ENCODE measurements at regions not wholly inside any gene's neighbourhood (a gene's known extent, or its start where the extent isn't known, plus 50 kb on each side); places are given as distances from the start of the nearest gene placed in this dataset.

GRCh38 chr6:91580635-91581034, 993.8 kb upstream of the MAP3K7 start:
- H3K4me3 ChIP-seq (ENCODE audit: low read depth, low read length), result no peak overlapping the region
- no peak for TF ChIP-seq POLR2A (IDR thresholded peaks at IDR 0.05; ENCODE audit: extremely low read depth, insufficient read length)
- TF ChIP-seq CTCF (IDR thresholded peaks at IDR 0.05; ENCODE audit: low read depth, low read length), result no peak
- no peak for TF ChIP-seq MAX (IDR thresholded peaks at IDR 0.05; ENCODE audit: low read depth, low read length)
- no peak for TF ChIP-seq MYC (IDR thresholded peaks at IDR 0.05; ENCODE audit: low read depth, low read length)
- no peak for DNase-seq (ENCODE audit: low read depth)

GRCh38 chr6:91575032-91575431, 988.2 kb upstream of the MAP3K7 start:
- no peak for TF ChIP-seq MYC (IDR thresholded peaks at IDR 0.05; ENCODE audit: low read depth, low read length)
- no peak for TF ChIP-seq POLR2A (IDR thresholded peaks at IDR 0.05; ENCODE audit: extremely low read depth, insufficient read length)
- TF ChIP-seq CTCF (IDR thresholded peaks at IDR 0.05; ENCODE audit: low read depth, low read length), result no peak
- TF ChIP-seq MAX (IDR thresholded peaks at IDR 0.05; ENCODE audit: low read depth, low read length), result no peak
- H3K4me3 ChIP-seq (ENCODE audit: low read depth, low read length), result no peak overlapping the region
- DNase-seq (ENCODE audit: low read depth), result no peak

- no peak for TF ChIP-seq POLR2A (IDR thresholded peaks at IDR 0.05; ENCODE audit: extremely low read depth, insufficient read length)
- no peak for TF ChIP-seq CTCF (IDR thresholded peaks at IDR 0.05; ENCODE audit: low read depth, low read length)
- no peak for TF ChIP-seq MYC (IDR thresholded peaks at IDR 0.05; ENCODE audit: low read depth, low read length)
- TF ChIP-seq MAX (IDR thresholded peaks at IDR 0.05; ENCODE audit: low read depth, low read length), result no peak
- no peak overlapping the region for H3K4me3 ChIP-seq (ENCODE audit: low read depth, low read length)
- DNase-seq (ENCODE audit: low read depth), result no peak
Measured at GRCh38 chr6:91573826-91574416, 987.0 kb upstream of the MAP3K7 start.

- no peak overlapping the region for H3K4me3 ChIP-seq (ENCODE audit: low read depth, low read length)
Measured at GRCh38 chr6:91572878-91573277, 986.0 kb upstream of the MAP3K7 start.

GRCh38 chr6:91569071-91569470, 982.2 kb upstream of the MAP3K7 start:
- DNase-seq (ENCODE audit: low read depth), result no peak
- no peak for TF ChIP-seq CTCF (IDR thresholded peaks at IDR 0.05; ENCODE audit: low read depth, low read length)
- no peak overlapping the region for H3K4me3 ChIP-seq (ENCODE audit: low read depth, low read length)

More at GRCh38 chr6:91572878-91573277, 986.0 kb upstream of the MAP3K7 start:
- TF ChIP-seq CTCF (IDR thresholded peaks at IDR 0.05; ENCODE audit: low read depth, low read length) (no peak), MAX (IDR thresholded peaks at IDR 0.05; ENCODE audit: low read depth, low read length) (no peak)
- no peak for DNase-seq (ENCODE audit: low read depth)

- H3K4me3 ChIP-seq (ENCODE audit: low read depth, low read length), result no peak overlapping the region
- TF ChIP-seq MYC (IDR thresholded peaks at IDR 0.05; ENCODE audit: low read depth, low read length), result no peak
- no peak for TF ChIP-seq POLR2A (IDR thresholded peaks at IDR 0.05; ENCODE audit: extremely low read depth, insufficient read length)
- TF ChIP-seq MAX (IDR thresholded peaks at IDR 0.05; ENCODE audit: low read depth, low read length), result no peak
- TF ChIP-seq CTCF (IDR thresholded peaks at IDR 0.05; ENCODE audit: low read depth, low read length), result no peak
- DNase-seq (ENCODE audit: low read depth), result no peak
Measured at GRCh38 chr6:91566467-91566866, 979.6 kb upstream of the MAP3K7 start.
